DND-41 (cell line): ENCODE measurements at regions not wholly inside any gene's neighbourhood (a gene's known extent, or its start where the extent isn't known, plus 50 kb on each side); places are given as distances from the start of the nearest gene placed in this dataset.

Experiments
- CTCF ChIP-seq: IDR thresholded peaks from 2 replicates; pipeline ENCODE4 v1.5.1; 2012; ENCODE audit warnings: borderline replicate concordance, low read length, moderate library complexity, mild to moderate bottlenecking; ENCODE audit not compliant: poor library complexity, severe bottlenecking; ENCODE audit errors: extremely low read depth
- EZH2 ChIP-seq: IDR thresholded peaks from 3 replicates; pipeline ENCODE4 v1.6.1; 2012; ENCODE audit warnings: borderline replicate concordance, low read depth, mild to moderate bottlenecking, moderate library complexity, low read length, inconsistent platforms; ENCODE audit not compliant: severe bottlenecking

DNA sequence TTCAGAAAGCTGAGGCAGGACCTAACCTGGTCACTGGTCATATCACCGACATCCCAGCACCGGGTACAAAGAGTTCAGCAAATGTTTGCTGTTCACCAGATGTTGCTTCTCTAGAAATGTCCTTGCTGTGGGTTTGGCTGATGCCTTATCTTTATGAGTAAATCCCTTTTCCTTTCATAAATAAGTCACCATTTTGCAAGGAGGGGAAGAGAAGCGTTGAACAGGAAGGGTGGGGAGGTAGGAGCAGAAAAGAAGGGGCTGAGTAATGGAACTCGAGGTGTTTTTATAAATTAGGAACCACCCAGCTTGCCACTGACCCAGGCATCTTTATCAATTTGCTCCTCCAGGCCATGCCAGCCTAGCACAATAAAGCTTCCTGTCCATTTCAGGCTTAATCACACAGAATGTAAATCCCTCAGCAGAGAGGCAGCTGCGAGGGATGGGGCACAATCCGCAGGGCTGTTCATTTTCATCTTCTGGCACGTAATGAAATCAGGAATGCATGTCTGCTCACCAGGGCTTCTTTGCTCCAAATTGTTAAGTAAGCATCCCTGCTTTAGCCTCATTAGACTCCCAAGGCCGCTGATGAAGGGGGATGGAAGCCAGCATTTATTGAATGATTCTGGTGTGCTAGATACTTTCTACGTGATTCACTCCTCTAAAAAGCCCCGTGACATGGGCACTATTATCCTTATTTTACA, 371.9 kb upstream of the CHD6 start:
- TF ChIP-seq CTCF (no peak), EZH2 (no peak)
